HG03439 (cell line): ENCODE measurements at regions not wholly inside any gene's neighbourhood (a gene's known extent, or its start where the extent isn't known, plus 50 kb on each side); places are given as distances from the start of the nearest gene placed in this dataset.
"Not testable (repeated sequence)": the region's sequence is repeated elsewhere in the genome, so short reads cannot be mapped to it uniquely, and the experiment has no call there.

ENCODE experiments used
- ATAC-seq: cut with Tn5 transposase; IDR thresholded peaks from one replicate; pipeline ENCODE4 v1.9.1; 2021; ENCODE audit warnings: mild to moderate bottlenecking, moderate library complexity; ENCODE audit not compliant: unreplicated experiment

GRCh38 chr16:21363550-21364223 lies 85.6 kb upstream of the CRYM start:
- ATAC-seq, result not testable (repeated sequence)

DNA sequence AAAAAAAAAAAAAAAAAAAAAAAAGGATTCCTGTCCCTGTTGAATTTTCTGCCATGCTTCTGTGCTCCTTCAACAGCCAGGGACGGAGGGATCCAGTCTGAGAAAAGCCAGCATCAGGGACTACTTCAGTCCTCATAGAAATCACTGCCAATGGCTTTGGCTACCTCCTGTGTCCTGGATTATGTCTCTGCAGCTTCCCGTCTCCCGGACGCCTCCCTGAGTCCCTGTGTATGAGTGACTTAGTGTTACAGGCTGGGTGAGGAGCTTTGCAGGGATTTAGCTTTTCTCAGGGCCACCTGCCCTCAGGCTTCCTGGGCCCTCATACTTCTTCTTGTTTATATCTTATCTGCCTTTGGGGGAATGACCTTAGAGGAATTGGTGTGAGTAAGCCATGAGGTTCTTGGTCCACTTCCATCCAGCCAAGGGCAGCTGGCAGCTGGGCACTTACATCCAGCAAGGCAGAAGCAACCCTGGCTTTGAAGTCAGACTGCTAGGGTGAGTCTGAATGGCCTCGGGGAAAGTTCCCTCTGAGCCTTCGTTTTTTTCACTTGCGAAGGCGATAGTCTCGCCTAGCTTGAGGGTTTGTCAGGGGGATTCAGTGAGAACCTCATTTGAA lies 83.6 kb upstream of the CRYM start:
- ATAC-seq, result not testable (repeated sequence)

- ATAC-seq, result not testable (repeated sequence)
These were observed 83.0 kb upstream of the CRYM start for GRCh38 chr16:21361045-21361444.

- ATAC-seq, result not testable (repeated sequence)
These were observed 81.4 kb upstream of the CRYM start for GRCh38 chr16:21359513-21359912.

DNA sequence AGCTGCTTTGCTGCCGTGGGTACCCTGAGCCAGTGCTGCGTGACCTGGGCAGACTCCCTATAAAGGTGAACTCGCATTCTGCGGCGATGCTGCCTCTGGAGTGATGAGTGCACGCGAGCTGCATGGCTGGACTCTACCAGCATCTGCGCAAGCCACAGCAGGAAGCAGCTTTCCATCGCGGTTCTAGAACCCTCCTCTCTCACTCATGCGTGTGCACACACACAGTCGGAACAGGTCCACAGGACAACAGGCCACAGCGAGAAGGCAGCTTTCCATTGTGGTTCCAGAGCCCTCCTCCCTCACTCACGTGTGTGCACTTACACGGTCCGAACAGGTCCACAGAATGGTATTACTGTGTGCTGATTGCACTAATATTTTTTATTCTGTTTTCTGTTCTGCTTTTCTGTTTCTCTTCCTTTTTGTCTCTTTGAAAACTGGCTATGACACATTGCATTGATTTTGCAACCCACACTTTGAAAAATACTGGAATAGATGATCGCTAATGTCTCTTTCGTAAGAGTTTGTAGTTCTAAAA lies 80.2 kb upstream of the CRYM start:
- peak; percentile 33 for ATAC-seq

DNA sequence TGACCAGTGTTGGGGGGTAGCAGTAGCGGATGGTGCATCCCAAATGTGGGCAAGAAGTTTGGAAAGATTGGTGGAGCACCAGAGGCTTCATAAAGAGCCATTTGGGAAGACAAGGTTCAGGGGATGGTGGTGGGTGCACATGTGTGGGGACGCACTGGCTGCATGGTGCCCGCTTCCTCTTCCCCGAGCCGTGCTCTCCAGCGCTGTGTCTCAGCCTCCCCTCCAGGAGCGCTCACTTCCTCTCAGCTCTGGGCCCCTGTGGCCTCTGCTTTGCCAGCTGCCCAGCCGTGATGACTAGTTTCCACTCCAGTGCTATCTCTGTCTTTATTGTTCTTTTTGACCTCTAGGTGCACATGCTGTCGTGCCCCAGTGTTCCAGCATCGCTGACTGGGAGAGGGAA lies 78.2 kb upstream of the CRYM start:
- not testable (repeated sequence) for ATAC-seq

DNA sequence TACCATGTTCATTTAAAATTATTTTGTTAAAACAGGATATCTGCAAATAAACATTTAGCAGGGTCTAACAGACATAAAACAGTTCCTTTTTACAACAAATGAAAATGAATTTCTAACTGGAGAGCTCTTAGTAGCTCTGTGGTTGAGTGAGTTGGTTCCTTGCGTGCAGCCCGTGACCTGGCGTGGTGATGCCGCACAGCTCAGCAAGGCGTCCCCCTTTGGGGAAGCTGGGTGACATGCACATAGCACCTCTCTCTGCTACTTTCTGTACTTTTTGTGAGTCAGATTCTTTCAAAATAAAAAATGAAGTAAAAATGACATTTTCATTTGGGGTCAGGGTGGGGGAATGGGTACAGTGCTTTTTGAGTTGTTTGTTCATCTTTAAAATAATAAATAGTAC lies 73.3 kb upstream of the CRYM start:
- ATAC-seq, result not testable (repeated sequence)

GRCh38 chr16:21350851-21351250 lies 72.8 kb upstream of the CRYM start:
- not testable (repeated sequence) for ATAC-seq

- ATAC-seq, result not testable (repeated sequence)
These were observed 71.2 kb upstream of the CRYM start for GRCh38 chr16:21349336-21349735.

DNA sequence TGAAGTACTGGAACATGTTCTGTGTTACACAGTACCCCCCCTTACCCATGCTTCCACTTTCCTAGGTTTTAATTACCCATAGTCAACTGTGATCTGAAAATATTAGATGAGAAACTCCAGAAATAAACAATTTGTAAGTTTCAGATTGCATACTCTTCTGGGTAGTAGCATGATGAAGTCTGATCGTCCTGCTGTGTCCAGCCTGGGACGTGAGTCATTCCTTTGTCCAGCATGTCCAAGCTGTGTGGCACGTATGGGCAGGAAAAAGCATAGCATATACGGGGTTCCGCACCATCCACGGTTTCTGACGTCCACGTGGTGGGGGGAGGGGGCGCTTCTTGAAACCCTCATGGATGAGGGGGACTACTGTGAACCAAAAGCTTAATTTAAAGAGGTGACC lies 70.7 kb upstream of the CRYM start:
- ATAC-seq, result not testable (repeated sequence)

DNA sequence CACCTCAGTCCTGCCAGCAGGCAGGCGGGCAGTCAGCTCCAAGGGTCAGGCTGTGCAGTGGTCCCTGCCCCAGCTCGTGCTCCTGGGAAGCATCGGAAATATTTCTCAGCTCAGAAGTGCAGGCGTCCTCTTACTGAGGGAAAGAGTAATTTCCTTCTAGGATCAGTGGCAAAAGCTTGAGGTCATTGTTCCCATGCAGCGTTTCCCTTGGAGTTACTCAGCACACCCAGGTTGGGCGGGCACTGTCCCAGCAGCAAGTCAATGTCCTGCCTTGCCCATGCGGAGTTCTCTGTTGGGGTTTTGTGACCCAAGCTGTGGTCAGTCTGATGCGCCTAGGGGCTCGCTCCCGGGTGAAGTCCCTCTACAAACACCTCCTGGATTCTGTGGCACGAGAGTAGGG lies 69.4 kb upstream of the CRYM start:
- not testable (repeated sequence) for ATAC-seq

- not testable (repeated sequence) for ATAC-seq
These were observed 68.8 kb upstream of the CRYM start for GRCh38 chr16:21346756-21347491.

GRCh38 chr16:21344361-21344912 lies 66.3 kb upstream of the CRYM start:
- ATAC-seq, result not testable (repeated sequence)

DNA sequence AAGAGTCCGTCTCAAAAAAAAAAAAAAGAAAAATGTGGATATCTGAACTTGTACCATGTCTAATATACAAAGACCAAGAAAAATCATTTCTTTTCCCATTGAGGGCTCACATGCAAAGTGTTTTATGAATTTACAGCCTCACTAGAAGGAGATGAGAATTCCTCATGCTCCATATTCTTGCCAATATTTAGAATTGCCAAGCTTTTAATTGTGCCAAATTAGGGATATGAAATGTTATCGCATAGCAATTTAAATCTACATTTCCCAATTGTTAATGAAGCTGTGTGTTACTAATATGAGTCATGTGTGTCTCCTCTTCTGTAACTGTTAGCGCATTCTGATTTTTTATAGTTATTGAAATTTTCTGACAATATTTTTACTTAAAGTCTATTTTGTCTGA lies 63.0 kb upstream of the CRYM start:
- no peak for ATAC-seq

GRCh38 chr16:21339941-21340340 lies 61.9 kb upstream of the CRYM start:
- no peak for ATAC-seq

- ATAC-seq, result no peak
These were observed 61.2 kb upstream of the CRYM start for GRCh38 chr16:21339269-21339641.

DNA sequence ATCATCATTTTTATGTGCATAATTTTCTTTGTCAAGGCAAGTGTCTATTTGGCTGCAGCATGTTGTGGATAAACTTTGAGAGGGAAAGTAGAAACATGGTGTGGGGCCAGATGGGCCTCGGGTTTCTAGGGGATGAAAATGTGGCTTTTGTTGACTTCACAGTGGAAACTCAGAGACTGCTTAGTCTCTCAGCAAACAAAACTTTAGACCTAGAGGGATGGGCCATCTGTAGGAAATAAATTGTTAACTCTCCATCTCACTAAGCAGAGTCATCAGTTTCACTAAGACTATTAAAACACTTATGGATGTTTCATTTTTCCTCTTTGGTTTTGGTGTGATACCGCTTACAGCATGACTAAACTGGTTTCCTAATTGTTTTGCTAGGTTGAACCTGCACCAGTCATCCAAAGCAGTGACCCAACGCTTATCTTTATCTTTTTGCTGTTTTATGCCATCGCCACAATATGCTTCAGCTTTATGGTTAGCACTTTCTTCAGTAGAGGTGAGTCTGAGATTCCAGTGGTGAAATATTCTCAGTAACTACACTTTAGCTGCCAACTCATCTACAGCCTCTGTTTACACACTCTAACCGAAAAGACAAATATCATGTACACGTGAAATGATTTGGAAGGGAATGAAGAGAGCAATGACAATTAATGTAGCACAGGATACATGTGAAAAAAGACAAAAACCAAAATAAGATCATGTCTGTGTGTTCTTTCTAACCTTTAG lies 60.6 kb upstream of the CRYM start:
- ATAC-seq, result no peak

- no peak for ATAC-seq
These were observed 58.1 kb upstream of the CRYM start for GRCh38 chr16:21336231-21336630.

DNA sequence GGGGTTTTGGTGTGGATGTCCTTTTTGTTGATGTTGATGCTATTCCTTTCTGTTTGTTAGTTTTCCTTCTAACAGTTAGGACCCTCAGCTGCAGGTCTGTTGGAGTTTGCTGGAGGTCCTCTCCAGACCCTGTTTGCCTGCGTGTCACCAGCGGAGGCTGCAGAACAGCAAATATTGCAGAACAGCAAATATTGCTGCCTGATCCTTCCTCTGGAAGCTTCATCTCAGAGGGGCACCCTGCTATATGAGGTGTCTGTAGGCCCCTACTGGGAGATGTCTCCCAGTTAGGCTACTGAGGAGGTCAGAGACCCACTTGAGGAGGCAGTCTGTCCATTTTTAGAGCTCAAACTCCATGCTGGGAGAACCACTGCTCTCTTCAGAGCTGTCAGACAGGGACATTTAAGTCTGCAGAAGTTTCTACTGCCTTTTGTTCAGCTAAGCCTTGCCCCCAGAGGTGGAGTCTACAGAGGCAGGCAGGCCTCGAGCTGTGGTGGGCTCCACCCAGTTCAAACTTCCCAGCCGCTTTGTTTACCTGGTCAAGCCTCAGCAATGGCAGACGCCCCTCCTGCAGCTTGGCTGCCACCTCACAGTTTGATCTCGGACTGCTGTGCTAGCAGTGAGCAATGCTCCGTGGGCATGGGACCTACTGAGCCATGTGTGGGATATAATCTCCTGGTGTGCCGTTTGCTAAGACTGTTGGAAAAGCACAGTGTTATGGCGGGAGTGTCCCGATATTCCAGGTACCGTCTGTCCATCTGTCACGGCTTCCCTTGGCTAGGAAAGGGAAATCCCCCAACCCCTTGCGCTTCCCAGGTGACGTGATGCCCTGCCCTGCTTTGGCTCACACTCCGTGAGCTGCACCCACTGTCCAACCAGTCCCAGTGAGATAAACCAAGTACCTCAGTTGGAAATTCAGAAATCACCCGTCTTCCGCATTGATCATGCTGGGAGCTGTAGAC lies 56.4 kb upstream of the CRYM start:
- ATAC-seq, result not testable (repeated sequence)

- ATAC-seq, result not testable (repeated sequence)
These were observed 55.6 kb upstream of the CRYM start for GRCh38 chr16:21333683-21334082.
